Peyer's patch (tissue), 4 donors: ENCODE measurements at regions not wholly inside any gene's neighbourhood (a gene's known extent, or its start where the extent isn't known, plus 50 kb on each side); places are given as distances from the start of the nearest gene placed in this dataset.
A peak's percentile ranks its signal among the peaks of the same experiment; 100 is the strongest.
"Not testable (repeated sequence)": the region's sequence is repeated elsewhere in the genome, so short reads cannot be mapped to it uniquely, and the experiment has no call there.

Experiments used
- DNase-seq, 3 donors: peaks; one replicate each; pipeline ENCODE4 v3.0.0-alpha.2; 2017 to 2019
- H3K27ac ChIP-seq, 4 donors: fragments of 200-600 bp; sonication (generic); one replicate each; pipeline ENCODE4 v1.5.1; 2016 to 2019
- H3K27me3 ChIP-seq, 2 donors: fragments of 200-600 bp; sonication (generic); one replicate each; pipeline ENCODE4 v1.5.1; 2019
- H3K36me3 ChIP-seq, 3 donors: fragments of 200-600 bp; sonication (generic); one replicate each; pipeline ENCODE4 v1.5.1; 2016 to 2019
- H3K4me1 ChIP-seq, 4 donors: fragments of 200-600 bp; sonication (generic); one replicate each; pipeline ENCODE4 v1.5.1; 2016 to 2019
- H3K4me3 ChIP-seq, 4 donors: fragments of 200-600 bp; sonication (generic); 1 replicate in 3 of 4; 2 replicates in 1 of 4; pipeline ENCODE4 v1.5.1; 2016 to 2019; ENCODE audit warnings: mild to moderate bottlenecking in 1 of 4
- H3K9me3 ChIP-seq, 4 donors: fragments of 200-600 bp; sonication (generic); one replicate each; pipeline ENCODE4 v1.5.1; 2016 to 2019; ENCODE audit warnings: mild to moderate bottlenecking in 1 of 4
- CTCF ChIP-seq, 6 experiments: fragments of 450-650 bp in 4 of 6; fragments of 200-600 bp in 2 of 6; sonication (generic) in 1 of 6; IDR thresholded peaks; one replicate each; pipeline ENCODE4 v1.5.1; 2017 to 2019; ENCODE audit warnings: antibody characterized with exemption in 6 of 6, mild to moderate bottlenecking in 3 of 6, moderate library complexity in 1 of 6
- POLR2A ChIP-seq, 2 donors: fragments of 450-650 bp; IDR thresholded peaks; one replicate each; pipeline ENCODE4 v1.5.1; 2017; ENCODE audit warnings: antibody characterized with exemption in 2 of 2, mild to moderate bottlenecking in 2 of 2, moderate library complexity in 2 of 2

DNA sequence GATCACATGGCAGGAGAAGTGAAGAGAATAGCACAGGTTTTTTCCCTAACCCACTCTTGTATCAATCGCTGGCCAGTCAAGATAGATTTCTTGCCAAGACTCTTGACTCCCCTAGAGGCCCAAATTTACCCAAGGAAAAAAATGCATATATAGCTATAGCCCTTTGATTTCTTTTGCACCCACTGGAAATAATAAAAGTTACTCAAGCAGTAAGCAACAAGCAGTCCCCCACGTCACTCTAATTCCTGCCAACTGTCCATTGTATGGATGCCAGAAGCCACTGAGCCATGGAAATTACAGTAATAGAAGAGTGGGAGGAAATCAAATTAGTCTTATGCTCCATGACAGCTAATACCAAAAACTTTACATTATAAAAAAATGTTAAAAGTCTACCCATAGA, 125.3 kb upstream of the SLC39A10 start:
- Histone ChIP-seq H3K4me1 (peaks cover 0 to 13% (median 1%) of the 10 kb centered on the region in 4 donors), H3K9me3 (no peaks in the 10 kb centered on the region), H3K36me3 (no peaks in the 10 kb centered on the region), H3K27ac (peak overlapping the region in 1 of 4 donors; percentile 68), H3K4me3 (no peak overlapping the region), H3K27me3 (no peaks in the 10 kb centered on the region)
- no peak for DNase-seq
- TF ChIP-seq POLR2A (IDR thresholded peaks at IDR 0.05) (no peak), CTCF (IDR thresholded peaks at IDR 0.05) (no peak)

GRCh38 chr2:195523242-195523641, 133.8 kb upstream of the SLC39A10 start:
- H3K27me3 ChIP-seq, DNase-seq, H3K4me1 ChIP-seq, H3K9me3 ChIP-seq, H3K4me3 ChIP-seq, H3K27ac ChIP-seq, H3K36me3 ChIP-seq: not testable (repeated sequence)

- H3K27ac ChIP-seq = no peak overlapping the region
- no peaks in the 10 kb centered on the region for H3K4me1 ChIP-seq
- no peak for DNase-seq
- H3K4me3 ChIP-seq = no peak overlapping the region
- no peak for TF ChIP-seq CTCF (IDR thresholded peaks at IDR 0.05)
- TF ChIP-seq POLR2A (IDR thresholded peaks at IDR 0.05) = no peak
- H3K27me3 ChIP-seq = no peaks in the 10 kb centered on the region
- H3K36me3 ChIP-seq = no peaks in the 10 kb centered on the region
- no peaks in the 10 kb centered on the region for H3K9me3 ChIP-seq
These were observed 135.4 kb upstream of the SLC39A10 start for GRCh38 chr2:195521589-195521988.

DNA sequence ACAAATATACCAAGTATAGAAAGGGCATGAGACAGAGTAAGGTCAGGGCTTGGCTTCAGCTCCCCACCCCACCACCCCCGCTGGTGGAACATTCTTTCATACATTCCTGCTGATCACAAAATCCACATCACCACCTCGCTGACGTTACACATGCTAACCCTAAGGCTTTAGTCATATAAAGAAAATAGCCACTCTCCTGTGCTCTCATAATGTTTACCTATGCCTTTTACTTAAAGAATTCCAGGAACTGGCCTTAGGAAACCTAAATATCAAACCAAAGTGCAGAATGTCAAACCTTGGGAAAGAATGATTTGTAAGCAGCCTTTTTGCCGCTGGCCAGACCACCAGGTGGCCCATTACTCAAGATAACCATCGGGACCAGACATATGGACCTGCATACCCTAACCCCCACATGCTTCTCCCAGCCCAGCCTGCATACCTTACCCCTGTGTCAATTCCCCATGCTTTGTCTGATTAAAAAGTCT, 136.3 kb upstream of the SLC39A10 start:
- TF ChIP-seq POLR2A (IDR thresholded peaks at IDR 0.05) (no peak), CTCF (IDR thresholded peaks at IDR 0.05) (no peak)
- Histone ChIP-seq H3K27me3 (no peaks in the 10 kb centered on the region), H3K4me3 (no peak overlapping the region), H3K4me1 (no peaks in the 10 kb centered on the region), H3K36me3 (no peaks in the 10 kb centered on the region), H3K27ac (no peak overlapping the region), H3K9me3 (no peaks in the 10 kb centered on the region)
- no peak for DNase-seq

GRCh38 chr2:195515551-195515950, 141.5 kb upstream of the SLC39A10 start:
- no peak for DNase-seq
- Histone ChIP-seq H3K4me3 (no peak overlapping the region), H3K27me3 (no peaks in the 10 kb centered on the region), H3K4me1 (no peaks in the 10 kb centered on the region), H3K36me3 (no peaks in the 10 kb centered on the region), H3K27ac (no peak overlapping the region), H3K9me3 (no peaks in the 10 kb centered on the region)
- TF ChIP-seq POLR2A (IDR thresholded peaks at IDR 0.05) = no peak
- no peak for TF ChIP-seq CTCF (IDR thresholded peaks at IDR 0.05)

GRCh38 chr2:195514365-195514764, 142.7 kb upstream of the SLC39A10 start:
- no peak for TF ChIP-seq POLR2A (IDR thresholded peaks at IDR 0.05)
- TF ChIP-seq CTCF (IDR thresholded peaks at IDR 0.05) = no peak
- H3K36me3 ChIP-seq = no peaks in the 10 kb centered on the region

More at GRCh38 chr2:195514365-195514764, 142.7 kb upstream of the SLC39A10 start:
- H3K27ac ChIP-seq = no peak overlapping the region
- no peaks in the 10 kb centered on the region for H3K27me3 ChIP-seq
- no peak overlapping the region for H3K4me3 ChIP-seq
- no peaks in the 10 kb centered on the region for H3K9me3 ChIP-seq
- no peaks in the 10 kb centered on the region for H3K4me1 ChIP-seq
- no peak for DNase-seq
